Parathyroid adenoma (tissue), 2 donors: ENCODE measurements at regions not wholly inside any gene's neighbourhood (a gene's known extent, or its start where the extent isn't known, plus 50 kb on each side); places are given as distances from the start of the nearest gene placed in this dataset.

ENCODE experiments used
- H2AFZ ChIP-seq: fragments of 300-600 bp; sonication (generic); one replicate; pipeline ENCODE4 v1.7.0; 2017; ENCODE audit warnings: antibody characterized with exemption, mild to moderate bottlenecking
- H3K27ac ChIP-seq: fragments of 300-600 bp; sonication (generic); one replicate; pipeline ENCODE4 v1.7.0; 2017
- H3K27me3 ChIP-seq: fragments of 300-600 bp; sonication (generic); one replicate; pipeline ENCODE4 v1.7.0; 2017; ENCODE audit warnings: low read length; ENCODE audit not compliant: control insufficient read depth, insufficient read depth
- H3K36me3 ChIP-seq: fragments of 300-600 bp; sonication (generic); one replicate; pipeline ENCODE4 v1.7.0; 2017; ENCODE audit warnings: low read length; ENCODE audit not compliant: control insufficient read depth, insufficient read depth
- H3K4me1 ChIP-seq: fragments of 300-600 bp; sonication (generic); one replicate; pipeline ENCODE4 v1.7.0; 2017; ENCODE audit warnings: control low read depth
- H3K4me2 ChIP-seq: fragments of 300-600 bp; sonication (generic); one replicate; pipeline ENCODE4 v1.7.0; 2017; ENCODE audit warnings: low read length
- H3K4me3 ChIP-seq: fragments of 300-600 bp; sonication (generic); one replicate; pipeline ENCODE4 v1.7.0; 2017; ENCODE audit warnings: low read depth, low read length
- H3K79me2 ChIP-seq: fragments of 300-600 bp; sonication (generic); one replicate; pipeline ENCODE4 v1.7.0; 2017; ENCODE audit warnings: control low read depth
- H3K9ac ChIP-seq: fragments of 300-600 bp; sonication (generic); one replicate; pipeline ENCODE4 v1.7.0; 2017; ENCODE audit warnings: mild to moderate bottlenecking
- H3K9me3 ChIP-seq: fragments of 300-600 bp; sonication (generic); one replicate; pipeline ENCODE4 v1.7.0; 2017; ENCODE audit warnings: low read length; ENCODE audit not compliant: control insufficient read depth
- CTCF ChIP-seq: fragments of 300-600 bp; sonication (generic); IDR thresholded peaks from one replicate; pipeline ENCODE4 v1.7.0; 2017; ENCODE audit warnings: antibody characterized with exemption, mild to moderate bottlenecking
- donor health status: primary hyperparathyroidism.

DNA sequence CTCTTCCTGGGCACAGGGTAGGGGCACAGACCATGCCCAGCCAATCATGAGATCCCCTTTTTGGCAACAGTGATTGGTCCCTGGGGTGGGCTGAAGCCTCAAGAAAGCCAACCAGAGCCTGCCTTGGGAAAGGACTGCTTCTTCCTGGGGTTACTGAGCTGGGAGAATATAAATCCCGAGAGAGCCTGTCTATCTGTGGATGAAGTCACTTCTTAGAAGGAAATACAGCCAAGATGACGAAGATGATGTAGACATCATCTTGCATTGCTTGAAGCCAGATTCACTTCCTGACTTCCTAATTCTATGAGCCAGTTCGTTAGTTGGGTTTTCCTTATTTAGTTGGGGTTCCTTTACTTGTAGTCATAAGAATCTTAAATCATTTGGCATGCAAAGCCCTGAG, 50.1 kb upstream of the PWWP2A start:
- Histone ChIP-seq H3K9me3 (no peaks in the 10 kb centered on the region), H3K79me2 (no peaks in the 10 kb centered on the region), H3K27me3 (no peaks in the 10 kb centered on the region), H3K4me2 (no peak overlapping the region), H3K4me1 (peaks cover 18% of the 10 kb centered on the region), H3K36me3 (no peaks in the 10 kb centered on the region), H2AFZ (no peak overlapping the region), H3K27ac (peak overlapping the region; percentile 16), H3K9ac (no peak overlapping the region), H3K4me3 (no peak overlapping the region)
- no peak for TF ChIP-seq CTCF
